RWPE2 (cell line): ENCODE measurements at regions not wholly inside any gene's neighbourhood (a gene's known extent, or its start where the extent isn't known, plus 50 kb on each side); places are given as distances from the start of the nearest gene placed in this dataset.

Experiments
- ATAC-seq: fragments of 200-7000 bp; cut with Tn5 transposase; 3 replicates; pipeline ENCODE4 v1.9.1; 2021; ENCODE audit warnings: low read depth
- DNase-seq: peaks from one replicate; pipeline ENCODE4 v3.0.0-alpha.2; 2020; ENCODE audit warnings: low spot score
- H3K27ac ChIP-seq: fragments of 450-650 bp; 2 replicates; pipeline ENCODE4 v1.5.1; 2017; ENCODE audit warnings: mild to moderate bottlenecking; ENCODE audit not compliant: poor library complexity, severe bottlenecking
- H3K27me3 ChIP-seq: fragments of 250-450 bp; sonication (Bioruptor Pico); 2 replicates; pipeline ENCODE4 v1.5.1; 2021; ENCODE audit warnings: mild to moderate bottlenecking, moderate library complexity; ENCODE audit not compliant: insufficient read depth, poor library complexity, severe bottlenecking
- H3K36me3 ChIP-seq: fragments of 250-450 bp; sonication (Bioruptor Pico); 2 replicates; pipeline ENCODE4 v1.5.1; 2020; ENCODE audit warnings: low read depth, mild to moderate bottlenecking, moderate library complexity
- H3K4me1 ChIP-seq: fragments of 250-450 bp; sonication (Bioruptor Pico); 2 replicates; pipeline ENCODE4 v1.5.1; 2021; ENCODE audit warnings: mild to moderate bottlenecking, moderate library complexity; ENCODE audit not compliant: insufficient read depth, poor library complexity, severe bottlenecking
- H3K4me3 ChIP-seq: fragments of 250-450 bp; sonication (Bioruptor Pico); 2 replicates; pipeline ENCODE4 v1.5.1; 2021; ENCODE audit warnings: mild to moderate bottlenecking, moderate library complexity; ENCODE audit not compliant: severe bottlenecking
- H3K9me3 ChIP-seq: fragments of 250-450 bp; sonication (Bioruptor Pico); 2 replicates; pipeline ENCODE4 v1.5.1; 2021; ENCODE audit warnings: mild to moderate bottlenecking, moderate library complexity; ENCODE audit not compliant: severe bottlenecking
- CTCF ChIP-seq: fragments of 450-650 bp; IDR thresholded peaks from one replicate; pipeline ENCODE4 v1.5.1; 2017; ENCODE audit warnings: mild to moderate bottlenecking, moderate library complexity; ENCODE audit not compliant: poor library complexity, severe bottlenecking

- no peaks in the 10 kb centered on the region for H3K4me1 ChIP-seq
- ATAC-seq: no peak
Observed at GRCh38 chr13:62433660-62434059, 1018.0 kb upstream of the PCDH20 start.

GRCh38 chr13:62432906-62433305, 1017.3 kb upstream of the PCDH20 start:
- Histone ChIP-seq H3K36me3 (no peaks in the 10 kb centered on the region), H3K4me3 (no peak overlapping the region), H3K27me3 (peaks cover 4% of the 10 kb centered on the region), H3K9me3 (no peaks in the 10 kb centered on the region), H3K4me1 (no peaks in the 10 kb centered on the region), H3K27ac (no peak overlapping the region)
- ATAC-seq (no peak), DNase-seq (no peak)
- no peak for TF ChIP-seq CTCF

More at GRCh38 chr13:62433660-62434059, 1018.0 kb upstream of the PCDH20 start:
- DNase-seq: no peak
- no peaks in the 10 kb centered on the region for H3K36me3 ChIP-seq
- H3K4me3 ChIP-seq: no peak overlapping the region
- TF ChIP-seq CTCF: no peak
- no peak overlapping the region for H3K27ac ChIP-seq
- H3K9me3 ChIP-seq: no peaks in the 10 kb centered on the region
- H3K27me3 ChIP-seq: peaks cover 4% of the 10 kb centered on the region

GRCh38 chr13:62432295-62432694, 1016.6 kb upstream of the PCDH20 start:
- H3K9me3 ChIP-seq: no peaks in the 10 kb centered on the region
- no peak overlapping the region for H3K27ac ChIP-seq
- TF ChIP-seq CTCF: no peak
- H3K4me3 ChIP-seq: no peak overlapping the region
- no peaks in the 10 kb centered on the region for H3K36me3 ChIP-seq
- ATAC-seq (no peak), DNase-seq (no peak)
- H3K27me3 ChIP-seq: peaks cover 4% of the 10 kb centered on the region
- H3K4me1 ChIP-seq: no peaks in the 10 kb centered on the region

- ATAC-seq (no peak), DNase-seq (no peak)
- H3K27me3 ChIP-seq: peaks cover 4% of the 10 kb centered on the region
- H3K27ac ChIP-seq: no peak overlapping the region
- no peak overlapping the region for H3K4me3 ChIP-seq
- H3K9me3 ChIP-seq: no peaks in the 10 kb centered on the region
- no peak for TF ChIP-seq CTCF
- no peaks in the 10 kb centered on the region for H3K4me1 ChIP-seq
- no peaks in the 10 kb centered on the region for H3K36me3 ChIP-seq
Observed at GRCh38 chr13:62431852-62432251, 1016.2 kb upstream of the PCDH20 start.

GRCh38 chr13:62418872-62419271, 1003.2 kb upstream of the PCDH20 start:
- H3K4me3 ChIP-seq: no peak overlapping the region
- no peak for TF ChIP-seq CTCF
- H3K36me3 ChIP-seq: no peaks in the 10 kb centered on the region
- no peak overlapping the region for H3K27ac ChIP-seq
- DNase-seq: no peak
- H3K9me3 ChIP-seq: peaks cover 2% of the 10 kb centered on the region
- ATAC-seq: peak; percentile 82
- no peaks in the 10 kb centered on the region for H3K27me3 ChIP-seq
- H3K4me1 ChIP-seq: peaks cover 13% of the 10 kb centered on the region
